GM19455 (cell line): ENCODE measurements at regions not wholly inside any gene's neighbourhood (a gene's known extent, or its start where the extent isn't known, plus 50 kb on each side); places are given as distances from the start of the nearest gene placed in this dataset.

Experiments
- ATAC-seq: cut with Tn5 transposase; IDR thresholded peaks from one replicate; pipeline ENCODE4 v1.9.1; 2021; ENCODE audit not compliant: unreplicated experiment

DNA sequence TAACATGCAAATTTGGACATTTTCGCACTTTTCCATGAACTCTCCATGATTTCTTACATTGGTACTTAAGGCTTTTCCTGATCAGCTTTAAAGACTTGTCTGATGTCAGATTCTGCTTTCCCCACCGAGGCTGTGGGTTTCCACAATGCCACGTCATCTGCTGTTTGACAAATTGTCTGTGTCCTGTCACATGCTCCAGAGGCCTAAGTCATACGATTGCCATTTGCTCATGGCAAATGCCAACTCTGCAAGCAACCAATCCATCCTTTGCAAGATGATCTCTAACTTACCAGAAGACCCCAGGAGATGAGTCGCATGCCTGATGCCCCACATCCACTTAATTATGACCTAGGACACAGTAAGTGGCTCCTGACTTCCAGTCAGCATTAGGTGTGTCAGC lies 556.5 kb downstream of the BMP2 start:
- no peak for ATAC-seq

DNA sequence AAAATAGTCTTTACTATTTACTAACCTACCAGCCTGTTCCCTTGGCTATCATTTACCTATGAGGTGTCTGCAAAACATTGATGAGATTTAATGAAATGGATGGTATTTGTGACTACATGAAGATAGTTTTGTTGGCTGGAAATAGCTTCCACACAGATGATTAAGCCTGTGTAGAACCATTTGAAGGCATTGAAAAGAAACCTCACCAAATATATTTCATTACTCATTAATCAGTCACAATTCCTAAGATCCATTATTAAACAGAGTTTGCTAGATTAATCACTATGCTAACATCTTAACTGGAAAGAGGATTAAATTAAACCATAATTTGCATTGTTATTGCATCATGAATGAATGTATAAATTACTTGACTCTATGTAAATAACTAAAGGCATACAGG lies 560.3 kb downstream of the BMP2 start:
- ATAC-seq: no peak

DNA sequence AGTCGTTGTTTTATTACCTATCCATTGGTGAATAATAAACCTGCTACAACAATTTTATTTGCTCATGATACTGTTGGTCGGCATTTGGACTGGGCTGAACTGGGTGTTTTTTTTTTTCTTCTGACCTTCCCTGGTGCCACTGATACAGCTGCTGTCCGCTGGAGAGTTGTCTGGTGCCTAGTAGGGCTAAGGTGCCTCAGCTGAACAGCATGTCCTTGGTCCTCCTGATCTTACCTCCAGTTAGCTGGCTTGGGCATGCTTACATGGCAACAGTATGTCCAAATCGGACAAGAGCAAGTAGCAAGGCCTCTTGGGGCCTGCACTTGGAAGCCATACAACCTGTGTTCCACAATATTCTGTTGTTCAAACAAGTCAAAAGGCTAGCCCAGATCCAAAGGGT lies 563.4 kb downstream of the BMP2 start:
- ATAC-seq: no peak

DNA sequence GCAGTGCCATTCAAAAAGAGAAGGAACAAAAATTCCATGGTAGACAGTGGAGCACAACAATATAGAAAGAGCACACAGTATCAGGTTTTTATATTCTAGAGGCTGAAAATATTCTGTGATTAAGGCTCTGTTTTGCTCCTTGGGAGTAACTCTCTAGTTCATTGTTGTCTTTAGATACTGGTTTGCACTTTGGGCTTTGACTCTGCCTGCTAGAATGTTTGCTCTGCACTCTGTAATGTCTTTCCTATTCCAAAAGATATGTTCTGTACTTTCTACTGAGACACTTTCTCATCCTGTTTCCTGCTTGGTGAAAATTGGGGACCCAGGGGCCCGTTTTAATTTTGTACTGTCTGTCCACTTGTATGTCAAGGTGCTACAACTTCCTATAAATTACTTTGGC lies 564.7 kb downstream of the BMP2 start:
- no peak for ATAC-seq

DNA sequence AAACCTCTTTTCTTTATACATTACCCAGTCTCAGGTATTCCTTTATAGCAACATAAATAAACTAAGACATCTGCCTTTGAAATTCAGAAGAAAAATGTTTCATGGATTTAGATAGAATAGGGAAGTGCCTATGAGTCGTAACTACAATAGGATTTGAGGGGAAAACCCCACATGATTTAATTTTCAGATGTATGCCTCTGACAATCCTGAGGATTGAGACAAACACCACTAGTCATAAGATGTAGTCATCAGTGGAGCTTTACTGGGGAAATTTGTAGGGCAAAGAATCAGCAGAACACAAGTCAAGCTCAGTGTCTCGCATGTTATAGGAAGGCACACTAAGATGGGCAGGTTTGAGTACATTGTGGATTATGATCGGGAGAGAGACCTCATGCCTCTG lies 566.4 kb downstream of the BMP2 start:
- no peak for ATAC-seq

DNA sequence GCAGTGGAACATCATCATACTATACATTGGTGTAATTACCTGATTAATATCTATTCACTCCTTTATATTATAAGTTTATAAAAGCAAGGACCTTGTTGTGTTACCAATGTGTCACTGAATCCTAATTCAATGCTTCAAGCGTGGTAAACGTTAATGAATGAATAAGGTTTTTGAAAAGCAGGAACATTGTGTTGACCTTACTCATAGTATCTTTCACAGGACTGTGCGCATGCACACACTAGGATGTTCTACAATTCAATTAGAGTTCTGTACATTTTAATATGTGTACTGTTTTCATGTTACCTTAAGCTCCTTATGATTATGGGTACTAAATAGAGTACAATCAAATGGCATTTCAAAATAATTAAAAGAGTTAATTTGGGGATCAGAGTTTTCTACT lies 578.5 kb downstream of the BMP2 start:
- ATAC-seq: no peak

DNA sequence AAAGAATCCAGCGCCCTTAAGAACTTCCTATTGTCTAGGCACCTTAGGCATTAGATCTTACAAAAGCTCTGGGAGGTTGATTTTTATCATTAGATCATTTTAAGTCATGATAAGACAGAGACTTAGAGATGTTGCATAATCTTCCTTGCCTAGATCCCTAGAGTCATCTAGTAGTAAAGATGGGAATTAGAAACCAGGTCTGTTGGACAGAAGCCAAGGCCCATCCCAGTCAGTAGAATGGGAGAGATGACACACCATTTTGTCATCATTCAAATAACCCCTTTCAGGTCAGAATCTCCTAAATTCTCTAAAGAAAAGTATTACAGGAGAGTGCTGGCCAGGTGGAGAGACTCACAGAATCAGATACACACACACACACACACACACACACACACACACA lies 579.1 kb downstream of the BMP2 start:
- no peak for ATAC-seq

DNA sequence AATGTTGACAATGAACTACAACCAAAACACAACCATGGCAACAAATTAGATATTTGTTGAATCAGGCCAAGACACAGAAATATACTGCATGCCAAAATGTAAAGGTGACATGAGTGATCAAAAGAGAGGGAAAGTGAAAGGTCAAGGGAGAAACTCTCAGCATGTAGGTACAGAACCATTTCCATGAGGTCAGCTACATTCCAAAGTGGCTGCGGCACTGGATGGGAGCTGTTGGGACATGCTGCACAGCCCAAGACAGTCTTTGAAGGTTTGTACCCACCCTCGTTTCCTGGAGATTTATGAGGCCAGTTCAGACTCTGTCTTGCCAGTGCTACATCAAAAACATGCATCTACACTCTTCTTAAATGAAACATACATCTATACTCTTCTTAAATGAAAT lies 579.9 kb downstream of the BMP2 start:
- no peak for ATAC-seq

DNA sequence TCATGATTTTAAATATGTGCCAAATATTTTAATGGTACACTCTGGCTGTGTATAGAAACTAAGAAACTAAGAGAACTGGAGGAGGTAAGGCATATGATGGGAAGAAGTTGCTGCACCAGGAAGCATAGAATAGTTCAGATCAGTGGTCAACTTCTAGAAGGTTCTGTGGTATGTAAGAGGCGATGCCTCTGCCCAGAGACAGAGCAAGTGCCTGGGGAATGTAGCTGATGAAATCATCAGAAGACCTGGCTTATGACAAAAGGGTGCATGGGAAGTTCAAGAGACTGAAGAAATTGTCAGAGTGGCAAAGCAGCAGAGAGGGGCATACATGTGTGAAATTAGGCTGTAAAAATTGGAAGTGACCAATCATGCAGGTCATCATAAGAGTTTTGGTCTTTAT lies 580.8 kb downstream of the BMP2 start:
- no peak for ATAC-seq

DNA sequence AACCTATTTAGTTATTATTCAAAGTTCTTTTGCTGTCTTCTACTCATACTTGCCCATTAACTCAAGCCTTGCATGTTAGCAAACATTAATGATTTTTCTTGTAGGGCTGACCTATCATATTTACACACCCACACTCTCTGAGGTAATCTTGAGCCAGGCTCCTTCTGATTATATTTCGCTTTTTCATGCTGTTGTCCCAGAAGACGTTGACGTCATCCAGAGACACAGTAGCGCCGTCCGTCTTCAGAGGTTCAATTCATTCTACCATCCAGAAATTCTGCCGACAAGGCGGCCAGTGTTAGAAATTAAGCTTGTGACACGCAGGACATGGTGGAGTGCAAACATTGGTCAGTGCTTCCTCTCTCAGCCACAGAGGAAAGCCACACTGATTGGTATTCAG lies 584.7 kb downstream of the BMP2 start:
- no peak for ATAC-seq

DNA sequence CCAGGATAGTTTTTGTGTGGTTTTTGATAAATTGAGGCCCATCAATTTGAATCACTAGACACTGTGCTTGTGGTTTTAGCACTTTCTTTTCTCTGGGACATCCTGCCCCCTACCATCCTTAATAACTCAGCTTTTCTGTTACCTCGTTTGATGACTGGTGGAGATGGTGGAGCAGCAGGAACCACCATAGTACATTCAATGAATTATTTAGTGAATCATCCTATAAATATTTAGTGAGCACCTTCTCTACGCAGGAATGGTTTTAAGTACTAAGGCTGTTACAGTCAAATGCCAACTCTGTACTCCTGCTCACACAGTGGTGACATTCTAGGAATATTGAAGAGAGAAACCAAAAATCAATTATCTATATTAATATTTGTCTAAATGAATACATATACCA lies 585.2 kb downstream of the HAO1 start:
- no peak for ATAC-seq

DNA sequence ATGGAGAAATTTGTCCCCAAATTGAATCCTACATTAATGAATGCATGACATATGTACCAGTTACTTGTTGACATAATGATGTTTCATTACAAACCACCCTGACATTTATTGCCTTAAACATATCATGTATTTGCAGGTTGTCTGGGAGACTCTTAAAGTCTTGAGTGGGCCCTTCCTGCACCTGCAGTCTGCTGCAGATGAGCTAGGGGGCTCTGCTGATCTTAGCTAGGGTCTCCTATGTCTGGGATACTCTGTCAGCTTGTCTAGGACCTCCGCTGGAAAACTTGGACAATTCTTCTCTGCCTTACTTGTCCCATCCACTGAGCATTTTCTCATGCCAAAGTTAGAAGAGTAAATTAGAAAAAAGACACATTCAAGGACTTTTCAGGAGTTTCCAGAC lies 581.6 kb downstream of the HAO1 start:
- ATAC-seq: no peak

DNA sequence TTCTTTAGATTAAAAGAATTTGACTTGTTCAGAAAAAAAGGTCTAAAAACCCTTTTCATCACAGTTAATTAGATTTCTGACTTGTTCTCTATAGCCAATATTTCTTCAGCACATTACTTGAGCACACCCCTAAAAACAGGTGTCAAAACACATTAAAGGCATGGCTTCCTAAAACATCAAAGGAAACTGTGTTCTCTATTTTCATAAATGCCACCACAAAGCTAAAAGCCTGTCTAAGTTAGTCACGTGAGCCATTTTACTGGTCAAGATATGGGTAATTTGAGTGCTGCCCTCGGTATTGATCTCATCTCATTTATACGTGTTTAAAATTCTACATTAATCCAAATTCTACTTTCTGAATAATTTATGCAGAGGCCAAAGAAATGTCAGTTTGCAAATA lies 580.5 kb downstream of the HAO1 start:
- ATAC-seq: no peak

DNA sequence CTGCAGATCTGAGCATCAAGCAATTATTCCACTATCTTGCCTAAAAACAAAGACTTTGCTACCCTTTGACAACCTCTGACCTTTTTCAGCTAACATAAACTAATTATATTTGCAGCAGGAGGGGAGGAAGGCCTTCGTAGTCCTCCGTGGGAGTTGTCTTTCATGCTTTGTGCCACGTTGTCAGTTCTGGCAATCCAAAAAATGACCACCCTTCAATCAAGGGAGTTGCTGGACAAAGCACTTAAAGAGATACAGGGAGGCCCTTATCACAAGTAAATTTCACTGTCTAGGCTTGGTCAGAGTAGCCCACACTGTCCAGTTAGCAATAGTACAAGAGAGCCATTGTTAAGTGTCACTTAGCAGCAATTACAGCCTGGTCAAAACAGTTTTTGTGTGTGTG lies 578.9 kb downstream of the HAO1 start:
- no peak for ATAC-seq

DNA sequence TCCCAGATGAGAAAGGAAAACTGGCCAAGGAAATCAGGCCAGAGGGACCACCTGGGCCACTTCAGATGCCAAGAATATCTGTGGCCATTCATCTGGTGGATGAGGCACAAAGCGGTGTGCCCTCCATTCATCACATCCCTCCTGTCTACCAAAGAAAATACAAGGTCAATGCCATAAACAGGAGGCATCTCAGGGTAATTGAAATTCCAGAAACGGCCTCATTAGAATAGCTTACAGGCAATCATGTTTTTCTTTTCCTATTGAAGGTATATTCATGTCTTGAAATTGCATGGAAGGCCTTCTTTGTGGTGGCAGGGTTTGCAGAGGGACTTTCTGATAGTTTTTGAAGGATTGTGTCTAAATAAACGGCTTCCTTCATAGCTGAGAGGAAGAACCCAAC lies 578.3 kb downstream of the HAO1 start:
- no peak for ATAC-seq

DNA sequence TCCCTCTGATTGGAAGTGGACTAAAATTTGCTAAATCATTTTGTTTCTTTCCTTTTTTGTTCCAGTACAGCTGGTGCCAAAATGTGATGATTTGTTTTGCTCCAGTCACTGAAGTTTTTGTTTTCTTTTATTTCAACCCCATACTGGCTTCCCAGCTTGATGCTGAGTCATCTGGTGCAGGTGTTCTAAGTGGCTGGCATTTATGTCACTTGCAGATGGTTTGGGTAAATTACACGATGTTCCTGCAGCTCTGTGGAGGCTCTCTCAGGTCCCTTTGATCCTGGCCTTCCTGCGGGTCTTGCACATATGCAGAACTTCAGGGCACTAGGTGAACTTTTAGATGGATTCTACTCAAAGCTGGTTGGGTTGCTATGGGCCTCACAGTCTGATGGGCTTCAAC lies 577.7 kb downstream of the HAO1 start:
- ATAC-seq: no peak

DNA sequence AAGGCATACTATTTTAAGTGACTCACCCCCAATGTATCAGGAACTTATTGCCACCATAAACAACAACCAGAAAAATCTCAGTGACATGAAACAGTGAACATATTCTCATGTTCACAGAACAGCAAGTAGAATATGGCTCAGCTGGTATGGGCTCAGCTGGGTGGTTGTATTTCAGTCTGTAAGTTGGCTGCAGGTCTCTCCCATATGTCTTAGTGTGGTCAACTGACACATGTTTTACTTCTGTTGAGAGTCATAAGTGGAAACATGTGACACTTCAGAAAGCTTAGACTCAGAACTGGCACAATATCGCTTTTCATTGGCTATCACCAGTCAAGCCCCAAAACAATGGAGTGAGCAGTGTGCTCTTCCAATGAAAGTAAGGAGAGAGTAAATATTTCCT lies 574.1 kb downstream of the HAO1 start:
- ATAC-seq: no peak

DNA sequence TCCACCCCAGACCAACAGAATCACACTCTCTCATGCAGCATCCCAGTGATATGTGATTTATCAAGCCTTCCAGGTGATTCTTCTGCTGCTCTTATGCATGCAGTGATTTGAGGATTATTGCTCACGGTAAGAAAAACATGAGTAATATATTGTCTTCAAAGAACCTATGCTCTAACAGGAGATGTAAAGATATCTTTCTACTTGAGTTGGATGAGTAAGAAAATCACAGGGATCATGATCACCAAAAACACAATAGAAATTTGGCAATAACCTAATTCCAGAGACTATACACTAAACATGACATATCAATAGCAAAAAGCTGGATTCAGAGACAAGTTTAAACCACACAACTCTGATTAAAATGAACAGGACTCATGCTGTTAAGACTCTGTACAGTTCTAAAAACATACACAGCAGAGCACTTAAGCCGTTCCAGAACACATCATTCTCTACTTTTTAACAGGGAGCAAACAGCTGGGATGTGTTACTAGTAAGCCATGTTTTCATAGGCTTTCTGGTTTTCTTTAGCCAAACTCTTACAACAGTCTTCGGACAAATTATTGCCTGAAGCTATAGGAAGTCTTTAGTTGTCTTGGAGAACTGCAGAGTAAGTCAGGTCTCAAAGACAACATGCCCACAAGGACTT lies 568.6 kb downstream of the HAO1 start:
- ATAC-seq: no peak

DNA sequence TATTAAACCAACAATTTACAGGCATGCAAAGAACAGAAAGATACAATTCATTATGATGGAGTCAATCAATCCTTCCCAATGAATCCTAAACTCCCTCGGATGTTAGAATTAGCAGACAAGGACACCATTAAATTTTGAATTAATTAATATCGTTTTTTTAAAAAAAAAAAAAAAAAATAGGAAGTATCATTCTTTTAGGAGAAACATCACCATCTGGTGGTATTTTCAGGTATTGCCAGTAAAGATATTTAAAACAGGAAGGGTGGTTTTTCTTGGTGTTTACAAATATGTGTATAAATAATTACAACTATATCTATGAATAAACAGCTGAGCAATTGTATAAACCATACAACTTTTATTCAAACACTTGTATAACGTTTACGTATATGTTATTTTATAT lies 564.4 kb downstream of the HAO1 start:
- ATAC-seq: no peak

DNA sequence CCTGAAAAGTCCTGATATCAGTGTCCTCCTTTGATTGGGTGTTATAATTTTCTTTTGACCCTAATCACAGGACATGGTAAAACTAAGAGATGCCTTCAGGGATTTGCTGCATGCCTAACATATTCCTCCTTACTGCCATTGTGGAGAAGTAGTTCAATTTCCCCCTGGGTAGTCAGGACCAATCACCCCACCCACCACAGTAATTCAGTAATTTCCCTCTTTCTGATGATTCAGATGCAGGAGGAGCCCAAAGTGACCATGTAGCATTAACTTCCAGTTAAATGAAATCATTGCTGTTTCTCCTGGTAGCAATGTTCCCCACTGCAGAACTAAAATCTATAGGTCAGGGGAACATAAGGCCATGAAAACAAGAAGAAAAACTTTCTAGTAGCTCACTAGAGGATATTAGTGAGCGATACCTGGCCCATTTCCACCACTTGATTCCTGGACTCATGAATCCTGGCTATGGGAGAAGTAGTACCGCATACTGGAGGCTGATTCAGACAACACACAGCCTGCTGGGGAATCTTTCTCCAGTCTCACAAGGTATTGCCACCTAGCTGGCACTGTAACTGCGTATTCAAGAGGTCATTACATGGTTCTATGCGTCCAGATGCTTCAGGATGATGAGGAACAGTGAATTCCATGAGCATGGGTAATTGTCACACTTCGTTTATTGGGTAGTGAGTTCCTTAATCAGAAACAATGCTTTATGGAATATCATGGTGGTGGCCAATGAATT lies 561.2 kb downstream of the HAO1 start:
- no peak for ATAC-seq

DNA sequence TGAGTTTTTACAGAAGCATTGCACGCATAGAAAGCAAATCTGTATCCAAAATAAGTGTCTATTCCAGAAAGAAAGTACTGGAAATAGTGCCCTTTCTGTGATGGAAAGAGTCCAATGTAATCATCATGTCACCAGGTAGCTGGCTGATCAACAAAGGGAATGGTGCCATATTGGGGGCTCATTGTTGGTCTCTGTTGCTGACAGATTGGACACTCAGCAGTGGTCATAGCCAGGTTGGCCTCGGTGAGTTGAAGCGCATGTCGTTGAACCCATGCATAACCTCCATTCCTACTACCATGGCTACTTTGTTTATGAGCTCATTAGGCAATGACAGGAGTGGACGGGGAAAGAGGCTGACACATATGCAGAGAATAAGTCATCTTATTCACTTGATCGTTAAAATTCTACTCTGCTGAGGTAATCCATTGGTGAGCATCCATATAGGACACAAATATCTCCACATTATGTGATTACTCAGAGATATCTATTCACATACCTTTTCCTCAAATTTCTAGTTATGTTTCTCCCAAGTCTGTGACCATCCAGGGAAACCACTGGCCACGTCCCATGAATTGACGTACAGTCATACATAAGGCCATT lies 560.5 kb downstream of the HAO1 start:
- ATAC-seq: no peak

DNA sequence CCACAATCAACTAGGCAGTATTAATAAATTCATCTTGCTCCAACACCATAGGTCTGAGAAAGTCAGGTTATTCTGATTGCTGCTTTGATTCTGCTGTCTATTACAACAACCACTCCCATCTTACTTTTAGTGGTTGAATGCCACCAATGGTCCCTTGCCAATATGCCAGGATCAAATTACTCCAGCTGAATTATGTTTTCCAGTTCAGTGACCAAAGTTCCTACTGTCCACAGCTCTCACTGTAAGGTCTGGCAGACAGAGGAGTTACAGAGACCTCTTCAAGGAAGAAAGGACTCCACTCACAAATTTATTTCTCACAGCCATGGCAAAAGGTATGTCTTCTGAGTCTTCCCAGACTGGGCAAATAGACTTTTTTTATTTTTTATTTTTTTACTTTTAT lies 557.0 kb downstream of the HAO1 start:
- ATAC-seq: no peak
